ENCODE measurements at regions not wholly inside any gene's neighbourhood (a gene's known extent, or its start where the extent isn't known, plus 50 kb on each side); places are given as distances from the start of the nearest gene placed in this dataset.

DNA sequence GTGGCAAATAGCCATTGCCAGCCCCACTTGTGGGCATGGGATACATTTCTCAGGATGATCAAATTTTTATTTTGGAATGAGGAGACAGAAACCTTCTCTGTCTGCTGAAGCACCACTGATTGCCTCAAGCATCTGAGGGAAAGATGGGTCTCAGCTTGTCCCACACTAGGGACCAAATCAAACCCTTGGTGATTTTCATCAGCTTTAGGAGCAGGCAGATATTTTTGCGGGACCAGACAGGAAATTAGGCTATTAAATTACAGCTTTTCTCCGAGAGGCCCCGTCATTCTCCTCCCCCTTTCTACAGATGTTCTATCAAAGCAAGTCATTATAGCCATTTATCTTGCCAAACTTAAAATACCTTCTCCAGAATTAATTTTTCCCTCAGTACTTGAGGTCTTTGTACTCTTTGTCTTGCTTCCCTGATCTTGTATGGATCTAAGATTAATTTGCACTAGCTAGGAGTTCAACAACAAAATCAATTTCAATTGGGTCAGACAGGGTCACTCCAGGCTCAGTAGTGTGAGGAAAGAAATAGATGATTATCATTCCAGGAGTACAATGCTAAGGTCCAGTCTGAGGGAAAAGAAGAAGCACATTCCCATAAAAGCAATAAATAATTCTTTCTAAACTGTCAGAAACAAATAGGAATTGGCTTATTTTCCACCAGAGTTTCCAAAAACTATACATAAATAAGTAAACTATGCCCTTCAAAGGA, 818.1 kb upstream of the SOX11 start:
- DNase-seq (ENCODE audit: low spot score in 2 of 2): peak in 1 of 2 donors; percentile 40
- TF ChIP-seq, protein P1, sequence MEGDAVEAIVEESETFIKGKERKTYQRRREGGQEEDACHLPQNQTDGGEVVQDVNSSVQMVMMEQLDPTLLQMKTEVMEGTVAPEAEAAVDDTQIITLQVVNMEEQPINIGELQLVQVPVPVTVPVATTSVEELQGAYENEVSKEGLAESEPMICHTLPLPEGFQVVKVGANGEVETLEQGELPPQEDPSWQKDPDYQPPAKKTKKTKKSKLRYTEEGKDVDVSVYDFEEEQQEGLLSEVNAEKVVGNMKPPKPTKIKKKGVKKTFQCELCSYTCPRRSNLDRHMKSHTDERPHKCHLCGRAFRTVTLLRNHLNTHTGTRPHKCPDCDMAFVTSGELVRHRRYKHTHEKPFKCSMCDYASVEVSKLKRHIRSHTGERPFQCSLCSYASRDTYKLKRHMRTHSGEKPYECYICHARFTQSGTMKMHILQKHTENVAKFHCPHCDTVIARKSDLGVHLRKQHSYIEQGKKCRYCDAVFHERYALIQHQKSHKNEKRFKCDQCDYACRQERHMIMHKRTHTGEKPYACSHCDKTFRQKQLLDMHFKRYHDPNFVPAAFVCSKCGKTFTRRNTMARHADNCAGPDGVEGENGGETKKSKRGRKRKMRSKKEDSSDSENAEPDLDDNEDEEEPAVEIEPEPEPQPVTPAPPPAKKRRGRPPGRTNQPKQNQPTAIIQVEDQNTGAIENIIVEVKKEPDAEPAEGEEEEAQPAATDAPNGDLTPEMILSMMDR (IDR thresholded peaks at IDR 0.05): no peak
- TF ChIP-seq POLR2AphosphoS5 (IDR thresholded peaks at IDR 0.05): no peak
- no peak for TF ChIP-seq POLR2A (IDR thresholded peaks at IDR 0.05)

DNA sequence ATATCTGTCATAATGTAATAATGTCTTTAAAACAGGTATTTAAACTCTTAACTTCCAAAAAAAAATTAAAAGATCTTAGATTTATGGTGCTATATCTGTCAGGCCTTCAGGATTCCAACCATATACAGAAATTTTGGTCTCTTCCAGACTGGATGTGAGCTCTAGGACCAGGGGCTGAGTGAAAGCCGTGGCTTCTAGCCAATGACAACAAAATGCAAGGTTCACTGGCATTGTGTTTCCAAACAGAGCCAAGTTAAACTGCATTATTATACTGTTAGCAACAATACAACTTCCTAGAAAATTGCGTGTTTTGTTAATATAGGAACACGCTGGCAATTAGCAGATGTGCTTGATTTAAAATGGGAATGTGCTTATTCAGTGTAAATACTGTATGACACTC, 809.8 kb upstream of the SOX11 start:
- intact Hi-C loops (cut with DNase I; ENCODE audit: low total_unique reads): no loop called here
- Histone ChIP-seq H3K4me3 (no peak overlapping the region), H3K27me3 (no peaks in the 10 kb centered on the region), H3K36me3 (no peaks in the 10 kb centered on the region), H3K9me3 (peaks cover 0 to 4% of the 10 kb centered on the region in 2 donors), H3K4me1 (no peaks in the 10 kb centered on the region), H3K27ac (no peak overlapping the region)
- TF ChIP-seq, protein P1 (IDR thresholded peaks at IDR 0.05): no peak
- TF ChIP-seq POLR2AphosphoS5 (IDR thresholded peaks at IDR 0.05): no peak
- TF ChIP-seq POLR2A (IDR thresholded peaks at IDR 0.05): no peak
- no peak for DNase-seq (ENCODE audit: low spot score in 2 of 2)

More for the DNA sequence above, 818.1 kb upstream of the SOX11 start:
- Histone ChIP-seq H3K9me3 (no peaks in the 10 kb centered on the region), H3K27ac (peak overlapping the region in 1 of 2 donors; percentile 5), H3K27me3 (no peaks in the 10 kb centered on the region), H3K36me3 (no peaks in the 10 kb centered on the region), H3K4me1 (no peaks in the 10 kb centered on the region), H3K4me3 (no peak overlapping the region)
- intact Hi-C loops (cut with DNase I; ENCODE audit: low total_unique reads): no loop called here

DNA sequence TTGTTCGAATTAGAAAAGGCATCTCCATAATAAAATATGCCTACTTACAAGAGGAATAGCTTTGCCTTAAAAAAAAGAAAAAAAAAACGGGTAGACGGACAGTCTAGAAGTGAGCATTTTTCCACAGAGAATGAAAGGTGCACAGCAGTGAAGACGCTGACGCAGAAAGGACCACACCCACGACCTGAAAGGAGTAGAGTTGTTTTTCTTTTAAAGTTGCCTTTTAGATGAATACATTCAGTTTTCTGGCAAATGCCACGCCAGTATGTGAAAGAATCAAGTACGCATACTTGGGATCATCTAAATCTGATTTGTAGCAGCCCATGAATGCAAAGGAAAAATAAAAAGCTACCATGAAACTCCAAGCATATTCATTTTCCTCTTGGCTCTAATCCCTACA, 809.2 kb upstream of the SOX11 start:
- no peak for TF ChIP-seq POLR2A (IDR thresholded peaks at IDR 0.05)
- TF ChIP-seq POLR2AphosphoS5 (IDR thresholded peaks at IDR 0.05): no peak
- TF ChIP-seq, protein P1 (IDR thresholded peaks at IDR 0.05): no peak
- no peak for DNase-seq (ENCODE audit: low spot score in 2 of 2)
- H3K4me1 ChIP-seq: no peaks in the 10 kb centered on the region
- H3K9me3 ChIP-seq: peaks cover 0 to 4% of the 10 kb centered on the region in 2 donors
- intact Hi-C loops (cut with DNase I; ENCODE audit: low total_unique reads): no loop called here
- no peak overlapping the region for H3K4me3 ChIP-seq
- no peaks in the 10 kb centered on the region for H3K27me3 ChIP-seq
- no peak overlapping the region for H3K27ac ChIP-seq
- H3K36me3 ChIP-seq: no peaks in the 10 kb centered on the region

DNA sequence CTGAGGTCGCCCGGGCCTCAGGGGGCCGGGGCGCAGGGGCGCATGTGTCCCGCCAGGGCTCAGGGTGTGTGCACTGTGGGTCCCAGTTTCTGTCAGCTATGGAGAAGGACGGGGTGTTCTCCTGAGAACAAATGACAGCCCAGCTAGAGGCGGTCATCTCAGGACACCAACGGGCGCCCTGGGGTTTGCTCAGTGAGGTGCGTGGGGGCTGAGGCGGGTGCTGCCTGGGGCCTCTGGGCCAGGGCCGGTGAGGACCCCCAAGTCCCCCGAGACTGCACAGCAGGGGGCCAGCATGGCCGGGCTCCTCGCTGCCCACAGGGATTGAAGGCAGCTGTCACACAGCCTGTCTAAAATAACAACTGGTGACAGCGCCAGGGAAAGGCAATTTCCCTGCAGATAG, 808.8 kb upstream of the SOX11 start:
- Histone ChIP-seq H3K27me3 (no peaks in the 10 kb centered on the region), H3K4me3 (no peak overlapping the region), H3K9me3 (peaks cover 0 to 4% of the 10 kb centered on the region in 2 donors), H3K27ac (no peak overlapping the region), H3K4me1 (no peaks in the 10 kb centered on the region), H3K36me3 (no peaks in the 10 kb centered on the region)
- intact Hi-C loops (cut with DNase I; ENCODE audit: low total_unique reads): no loop called here
- no peak for TF ChIP-seq POLR2A (IDR thresholded peaks at IDR 0.05)
- TF ChIP-seq, protein P1 (IDR thresholded peaks at IDR 0.05): no peak
- TF ChIP-seq POLR2AphosphoS5 (IDR thresholded peaks at IDR 0.05): no peak
- DNase-seq (ENCODE audit: low spot score in 2 of 2): no peak

DNA sequence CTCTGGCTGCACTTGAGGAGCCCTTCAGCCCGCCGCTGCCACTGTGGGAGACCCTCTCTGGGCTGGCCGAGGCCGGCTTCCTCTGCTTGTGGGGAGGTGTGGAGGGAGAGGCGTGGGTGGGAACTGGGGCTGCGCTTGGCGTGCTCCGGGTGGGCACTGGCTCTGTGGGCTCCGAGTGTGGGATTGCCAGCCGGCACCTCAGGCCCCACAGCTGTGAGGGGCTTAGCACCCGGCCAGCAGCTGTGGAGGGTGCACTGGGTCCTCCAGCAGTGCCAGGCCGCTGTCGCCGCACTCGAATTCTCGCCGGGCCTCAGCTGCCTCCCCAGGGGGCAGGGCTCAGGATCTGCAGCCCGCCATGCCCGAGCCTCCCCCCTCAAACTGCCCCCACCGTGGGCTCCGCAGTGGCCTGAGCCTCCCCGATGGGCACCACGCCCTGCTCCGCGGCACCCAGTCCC, 808.0 kb upstream of the SOX11 start:
- TF ChIP-seq, protein P1 (IDR thresholded peaks at IDR 0.05): no peak
- TF ChIP-seq POLR2A (IDR thresholded peaks at IDR 0.05) (no peak), POLR2AphosphoS5 (IDR thresholded peaks at IDR 0.05) (no peak)
- Histone ChIP-seq H3K27ac (no peak overlapping the region), H3K4me1 (no peaks in the 10 kb centered on the region), H3K27me3 (no peaks in the 10 kb centered on the region), H3K9me3 (peaks cover 0 to 4% of the 10 kb centered on the region in 2 donors), H3K4me3 (no peak overlapping the region), H3K36me3 (no peaks in the 10 kb centered on the region)
- no peak for DNase-seq (ENCODE audit: low spot score in 2 of 2)
- intact Hi-C loops (cut with DNase I; ENCODE audit: low total_unique reads): no loop called here

Data from breast epithelium (tissue), 4 donors.